OCI-LY7 (cell line): ENCODE measurements at regions not wholly inside any gene's neighbourhood (a gene's known extent, or its start where the extent isn't known, plus 50 kb on each side); places are given as distances from the start of the nearest gene placed in this dataset.

Experiments
- EZH2phosphoT487 ChIP-seq: fragments of 200-600 bp; sonication (generic); IDR thresholded peaks from 2 replicates; pipeline ENCODE4 v1.6.1; 2018; ENCODE audit warnings: low read depth, borderline replicate concordance, mild to moderate bottlenecking, mixed run types, antibody characterized with exemption, low read length, moderate library complexity, mixed read lengths
- TF ChIP-seq, protein P1 (sequence below): fragments of 200-600 bp; sonication (generic); conservative IDR thresholded peaks from 2 replicates; pipeline ENCODE4 v1.5.1; 2014; ENCODE audit warnings: mild to moderate bottlenecking, antibody characterized with exemption, low read length, moderate library complexity, mixed read lengths

DNA sequence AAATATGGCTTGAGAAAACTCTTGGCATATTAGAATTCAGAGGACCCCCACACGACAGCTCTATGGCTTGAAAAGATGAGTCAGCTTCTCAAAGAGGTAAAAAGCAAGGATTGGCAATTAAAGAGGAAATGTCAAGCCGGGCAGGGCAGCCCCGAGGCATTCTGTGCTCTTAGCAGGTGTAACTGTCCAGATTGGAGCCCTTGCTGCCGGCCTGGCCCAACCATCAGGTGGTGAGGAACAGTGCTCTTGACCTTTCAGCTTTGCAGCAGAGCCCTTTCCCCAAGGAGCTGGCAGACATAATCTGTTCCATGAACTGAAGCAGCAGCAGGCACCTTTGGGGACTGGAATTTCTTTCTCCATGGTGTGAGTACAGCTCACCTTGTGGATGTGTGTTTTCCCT is 287.8 kb downstream of the UTP18 start:
- TF ChIP-seq, protein P1, sequence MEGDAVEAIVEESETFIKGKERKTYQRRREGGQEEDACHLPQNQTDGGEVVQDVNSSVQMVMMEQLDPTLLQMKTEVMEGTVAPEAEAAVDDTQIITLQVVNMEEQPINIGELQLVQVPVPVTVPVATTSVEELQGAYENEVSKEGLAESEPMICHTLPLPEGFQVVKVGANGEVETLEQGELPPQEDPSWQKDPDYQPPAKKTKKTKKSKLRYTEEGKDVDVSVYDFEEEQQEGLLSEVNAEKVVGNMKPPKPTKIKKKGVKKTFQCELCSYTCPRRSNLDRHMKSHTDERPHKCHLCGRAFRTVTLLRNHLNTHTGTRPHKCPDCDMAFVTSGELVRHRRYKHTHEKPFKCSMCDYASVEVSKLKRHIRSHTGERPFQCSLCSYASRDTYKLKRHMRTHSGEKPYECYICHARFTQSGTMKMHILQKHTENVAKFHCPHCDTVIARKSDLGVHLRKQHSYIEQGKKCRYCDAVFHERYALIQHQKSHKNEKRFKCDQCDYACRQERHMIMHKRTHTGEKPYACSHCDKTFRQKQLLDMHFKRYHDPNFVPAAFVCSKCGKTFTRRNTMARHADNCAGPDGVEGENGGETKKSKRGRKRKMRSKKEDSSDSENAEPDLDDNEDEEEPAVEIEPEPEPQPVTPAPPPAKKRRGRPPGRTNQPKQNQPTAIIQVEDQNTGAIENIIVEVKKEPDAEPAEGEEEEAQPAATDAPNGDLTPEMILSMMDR: no peak
- TF ChIP-seq EZH2phosphoT487: no peak
